GM12872 (cell line): ENCODE measurements at regions not wholly inside any gene's neighbourhood (a gene's known extent, or its start where the extent isn't known, plus 50 kb on each side); places are given as distances from the start of the nearest gene placed in this dataset.

Experiments
- CTCF ChIP-seq: IDR thresholded peaks from 3 replicates; pipeline ENCODE4 v1.5.1; 2011; ENCODE audit warnings: low read depth, mild to moderate bottlenecking, low read length, moderate library complexity; ENCODE audit not compliant: insufficient read depth

GRCh38 chr3:194872669-194872977 is 186.9 kb downstream of the FAM43A start:
- no peak for TF ChIP-seq CTCF

GRCh38 chr3:194874206-194874605 is 188.5 kb downstream of the FAM43A start:
- no peak for TF ChIP-seq CTCF

GRCh38 chr3:194874783-194875182 is 189.1 kb downstream of the FAM43A start:
- TF ChIP-seq CTCF: no peak

GRCh38 chr3:194875581-194876402 is 190.1 kb downstream of the FAM43A start:
- no peak for TF ChIP-seq CTCF

- no peak for TF ChIP-seq CTCF
Measured at GRCh38 chr3:194876403-194877095, 190.9 kb downstream of the FAM43A start.

- TF ChIP-seq CTCF: no peak
Measured at GRCh38 chr3:194877291-194878119, 191.8 kb downstream of the FAM43A start.
